GM21423 (cell line): ENCODE measurements at regions not wholly inside any gene's neighbourhood (a gene's known extent, or its start where the extent isn't known, plus 50 kb on each side); places are given as distances from the start of the nearest gene placed in this dataset.

Experiments used
- ATAC-seq: cut with Tn5 transposase; IDR thresholded peaks from one replicate; pipeline ENCODE4 v1.9.1; 2021; ENCODE audit warnings: mild to moderate bottlenecking, moderate library complexity; ENCODE audit not compliant: unreplicated experiment

DNA sequence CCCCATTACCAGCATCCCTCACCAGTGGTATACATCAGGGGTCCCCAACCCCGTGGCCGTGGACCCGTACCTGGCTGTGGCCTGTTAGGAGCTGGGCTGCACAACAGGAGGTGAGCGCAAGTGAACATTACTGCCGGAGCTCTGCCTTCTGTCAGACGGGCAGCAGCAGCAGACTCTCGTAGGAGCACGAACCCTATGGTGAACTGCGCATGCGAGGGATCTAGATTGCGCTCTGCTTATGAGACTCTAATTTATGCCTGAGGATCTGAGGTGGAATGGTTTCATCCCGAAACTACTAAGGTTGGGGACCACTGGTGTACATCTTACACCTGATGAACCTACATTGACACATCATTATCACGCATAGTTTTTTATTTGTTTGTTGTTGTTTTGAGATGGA lies 52.8 kb upstream of the DHX15 start:
- no peak for ATAC-seq

DNA sequence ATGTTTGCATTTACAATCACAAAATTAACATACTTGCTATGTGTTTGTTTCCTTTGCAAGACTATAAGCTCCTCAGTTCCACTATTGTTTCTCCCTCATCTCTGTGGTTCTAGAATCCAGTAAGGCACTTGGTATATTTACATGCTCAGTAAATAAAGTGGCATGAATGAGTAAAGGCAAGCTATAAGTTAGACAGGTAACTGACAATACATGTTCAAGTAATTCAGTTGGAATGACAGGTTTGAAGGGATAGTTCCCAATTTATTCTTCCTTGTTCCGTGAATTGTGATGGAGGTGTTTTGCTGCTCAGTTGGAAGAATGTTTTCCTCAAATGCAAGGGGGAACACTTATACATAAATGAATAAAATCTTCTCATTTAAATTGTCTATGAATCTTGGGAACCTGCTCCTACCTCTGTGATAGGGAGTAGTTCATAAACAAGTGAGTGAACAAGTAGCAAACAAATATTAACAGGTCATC lies 54.1 kb upstream of the DHX15 start:
- ATAC-seq: no peak

DNA sequence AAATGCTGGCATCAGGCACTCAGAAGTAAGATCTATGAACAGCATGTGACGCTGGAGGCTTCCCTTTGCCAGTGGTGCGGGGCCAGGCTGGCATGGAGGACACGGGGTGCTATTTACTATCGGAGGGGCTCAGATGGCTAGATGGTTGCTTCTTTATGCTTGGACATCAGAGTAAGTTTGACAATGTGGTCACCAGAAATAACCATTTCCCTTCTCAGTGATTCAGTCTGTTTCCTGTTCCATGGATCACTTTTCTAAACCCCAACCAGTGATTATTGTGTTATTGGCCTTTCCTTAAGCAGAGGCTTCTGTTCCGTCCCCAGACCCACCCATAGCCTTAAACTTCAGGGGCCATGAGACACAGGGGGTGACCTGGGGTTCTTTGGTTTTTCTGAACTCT lies 55.4 kb upstream of the DHX15 start:
- ATAC-seq: no peak

DNA sequence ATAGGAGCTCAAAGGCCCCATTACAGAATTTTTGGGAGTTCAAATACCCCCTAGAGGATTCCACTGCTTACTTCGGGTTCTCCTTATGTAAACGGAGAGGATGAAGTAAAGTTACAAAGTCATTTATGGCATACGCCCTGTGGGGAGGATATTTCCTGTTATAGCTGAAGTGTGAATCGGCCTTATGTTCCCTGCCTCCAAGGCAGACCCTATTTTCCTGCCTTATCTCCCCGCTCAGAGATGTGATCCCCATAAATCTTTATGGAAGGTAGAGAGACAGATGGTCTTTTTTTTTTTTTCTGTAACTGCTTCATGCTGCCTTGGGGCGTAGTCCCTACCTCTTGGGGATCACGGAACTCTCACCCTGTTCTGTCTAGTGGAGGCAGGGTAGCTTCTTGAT lies 56.0 kb upstream of the DHX15 start:
- ATAC-seq: no peak

DNA sequence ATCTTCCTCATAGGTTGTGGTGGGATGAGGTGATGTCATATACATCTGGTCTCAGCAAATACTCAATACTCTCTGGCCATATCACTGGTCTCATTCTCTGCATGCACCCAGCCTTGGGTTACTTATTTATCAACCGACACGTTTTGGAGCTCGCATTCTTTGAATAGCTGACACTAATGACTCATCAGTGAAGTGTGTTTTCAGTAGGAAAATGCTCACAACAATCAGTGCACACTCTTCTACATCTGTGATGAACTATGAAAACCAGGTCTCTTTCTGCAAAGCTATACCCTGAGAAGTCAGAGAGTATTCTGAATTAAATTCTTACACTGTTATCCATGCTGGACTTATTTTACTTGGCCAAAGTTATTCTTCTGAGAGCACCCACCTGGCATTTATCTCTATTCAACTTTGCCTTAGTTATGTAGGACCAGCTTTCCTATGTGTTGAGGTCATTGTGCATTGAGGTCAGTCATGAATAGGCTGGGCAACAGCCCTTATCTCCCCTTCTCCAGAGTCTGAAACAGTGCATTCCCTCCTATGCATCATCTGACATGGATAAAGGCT lies 58.7 kb upstream of the DHX15 start:
- ATAC-seq: no peak

DNA sequence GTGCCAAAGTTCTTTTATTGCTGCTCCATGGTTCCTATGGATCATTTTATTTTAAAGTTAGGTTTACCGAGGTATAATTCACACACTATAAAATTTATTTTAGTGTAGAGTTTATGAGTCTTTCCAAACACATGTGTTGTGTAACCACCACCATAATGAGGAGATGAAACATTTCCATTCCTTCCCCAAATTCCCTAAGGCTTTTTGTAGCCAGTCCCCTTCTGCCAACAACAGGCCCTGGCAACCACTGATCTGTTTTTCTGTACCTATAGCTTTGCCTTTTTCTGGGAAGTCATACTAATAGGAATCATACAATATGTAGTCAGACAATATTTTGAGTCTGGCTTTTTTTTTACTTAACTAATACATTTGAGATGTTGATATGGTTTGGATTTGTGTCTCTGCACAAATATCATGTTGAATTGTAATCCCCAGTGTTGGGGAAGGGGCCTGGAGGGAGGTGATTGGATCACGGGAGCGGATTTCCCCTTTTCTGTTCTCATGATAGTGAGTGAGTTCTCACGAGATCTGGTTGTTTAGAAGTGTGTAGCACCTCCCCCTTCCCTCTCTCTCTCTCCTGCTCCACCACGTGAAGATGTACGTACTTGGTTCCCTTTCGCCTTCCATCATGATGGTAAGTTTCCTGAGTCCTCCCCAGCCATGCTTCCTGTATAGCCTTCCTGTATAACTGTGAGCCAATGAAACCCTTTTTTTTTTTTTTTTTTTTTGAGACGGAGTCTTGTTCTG lies 59.6 kb upstream of the DHX15 start:
- no peak for ATAC-seq

DNA sequence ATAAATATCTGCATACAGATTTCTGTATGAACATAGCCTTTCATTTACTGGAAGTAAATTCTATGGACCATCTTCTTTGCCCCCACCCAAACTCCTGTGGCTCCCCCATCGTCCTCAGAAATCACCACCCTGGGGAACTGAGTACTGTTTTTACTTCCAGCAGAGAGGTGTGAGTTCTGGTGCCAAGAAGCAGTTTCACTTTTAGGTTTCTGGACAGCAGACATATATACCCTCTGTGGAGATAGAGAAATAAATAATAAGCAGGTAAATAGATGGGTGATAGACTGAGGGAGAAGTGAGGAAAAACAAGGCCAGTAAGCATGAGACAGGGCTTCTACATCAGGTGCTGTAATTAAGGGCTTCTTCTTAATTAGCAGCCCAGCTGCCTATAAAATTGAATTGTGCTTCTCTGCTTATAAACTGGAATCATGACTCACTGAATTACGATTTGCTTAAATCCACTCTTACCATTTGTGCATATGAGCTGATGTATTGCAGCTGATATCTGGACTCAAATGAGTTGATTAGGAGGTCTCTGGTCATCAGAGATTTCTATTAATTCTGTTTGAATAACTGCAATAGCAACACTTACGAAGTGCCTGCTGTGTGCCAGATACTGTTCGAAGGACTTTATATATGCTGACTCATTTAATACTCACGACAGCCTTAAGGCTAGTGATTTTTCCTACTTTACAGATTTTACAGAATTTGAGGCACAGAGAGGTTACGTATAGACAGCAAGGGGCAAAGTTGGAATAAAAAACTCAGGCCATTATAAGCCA lies 60.8 kb upstream of the DHX15 start:
- no peak for ATAC-seq

DNA sequence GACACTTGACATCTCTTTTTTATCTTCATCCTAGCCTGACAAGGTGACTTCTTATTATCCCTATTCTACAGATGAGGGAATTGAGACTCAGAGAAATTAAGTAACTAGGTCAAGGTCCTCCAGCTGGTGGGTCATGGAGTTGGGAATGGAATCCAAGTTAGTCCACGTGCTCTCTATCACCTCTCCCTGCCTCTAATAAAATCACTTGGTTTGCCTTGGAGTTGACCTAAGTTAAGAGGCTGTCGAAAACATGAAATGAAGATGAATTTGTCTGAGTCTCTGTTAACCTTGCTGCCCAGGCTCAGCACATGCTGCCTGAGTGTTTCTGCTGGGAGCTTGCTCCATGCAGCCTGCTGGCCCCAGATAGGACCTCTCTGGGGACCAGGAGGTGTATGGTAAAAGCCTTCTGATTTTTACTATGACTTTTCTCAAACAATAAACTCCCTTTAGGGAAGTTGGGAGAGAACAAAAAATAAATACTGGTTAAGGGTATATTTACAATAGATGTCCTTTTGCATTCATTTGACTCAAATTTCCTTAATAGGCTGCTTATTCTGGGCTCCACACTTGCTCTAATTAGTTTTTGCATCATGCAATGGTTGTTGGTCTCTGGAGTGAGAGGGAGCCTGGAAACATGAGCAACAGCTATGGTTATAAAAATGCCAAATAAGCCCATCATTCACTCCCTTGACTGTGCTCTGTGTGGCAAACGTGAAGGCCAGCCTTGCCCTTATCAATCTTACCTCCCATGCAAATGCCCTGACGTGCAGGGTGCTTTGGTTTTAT lies 61.6 kb upstream of the DHX15 start:
- ATAC-seq: no peak

DNA sequence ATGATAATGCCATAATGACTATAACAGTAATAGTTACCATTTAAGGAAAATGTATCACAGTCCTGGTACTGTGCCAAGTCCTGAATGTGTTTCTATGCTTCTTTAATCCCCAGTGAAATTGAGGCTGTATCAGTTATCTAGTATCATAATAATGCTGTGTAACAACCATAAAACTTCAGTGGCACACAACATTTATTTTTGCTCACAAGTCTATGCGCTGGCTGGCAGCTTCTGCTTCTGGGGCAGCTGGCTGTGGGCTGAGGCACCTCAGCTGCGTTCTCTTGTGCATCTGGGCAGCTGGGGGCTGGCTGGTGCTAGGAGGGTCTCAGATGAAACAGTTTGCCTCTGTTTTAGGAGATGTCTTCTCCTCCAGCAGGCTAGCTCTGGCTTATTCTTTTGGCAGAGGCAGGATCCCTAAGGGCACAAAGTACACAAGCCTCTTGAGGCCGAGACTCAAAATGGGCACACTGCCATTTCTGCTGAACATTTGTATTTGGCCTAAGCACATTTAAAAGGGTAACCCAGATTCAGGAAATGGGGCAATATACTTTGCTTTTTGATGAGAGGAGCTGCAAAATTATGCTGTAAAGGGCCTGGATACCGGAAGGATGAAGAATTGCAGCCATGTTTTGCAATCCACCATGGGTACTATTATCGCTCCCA lies 62.6 kb upstream of the DHX15 start:
- ATAC-seq: no peak

DNA sequence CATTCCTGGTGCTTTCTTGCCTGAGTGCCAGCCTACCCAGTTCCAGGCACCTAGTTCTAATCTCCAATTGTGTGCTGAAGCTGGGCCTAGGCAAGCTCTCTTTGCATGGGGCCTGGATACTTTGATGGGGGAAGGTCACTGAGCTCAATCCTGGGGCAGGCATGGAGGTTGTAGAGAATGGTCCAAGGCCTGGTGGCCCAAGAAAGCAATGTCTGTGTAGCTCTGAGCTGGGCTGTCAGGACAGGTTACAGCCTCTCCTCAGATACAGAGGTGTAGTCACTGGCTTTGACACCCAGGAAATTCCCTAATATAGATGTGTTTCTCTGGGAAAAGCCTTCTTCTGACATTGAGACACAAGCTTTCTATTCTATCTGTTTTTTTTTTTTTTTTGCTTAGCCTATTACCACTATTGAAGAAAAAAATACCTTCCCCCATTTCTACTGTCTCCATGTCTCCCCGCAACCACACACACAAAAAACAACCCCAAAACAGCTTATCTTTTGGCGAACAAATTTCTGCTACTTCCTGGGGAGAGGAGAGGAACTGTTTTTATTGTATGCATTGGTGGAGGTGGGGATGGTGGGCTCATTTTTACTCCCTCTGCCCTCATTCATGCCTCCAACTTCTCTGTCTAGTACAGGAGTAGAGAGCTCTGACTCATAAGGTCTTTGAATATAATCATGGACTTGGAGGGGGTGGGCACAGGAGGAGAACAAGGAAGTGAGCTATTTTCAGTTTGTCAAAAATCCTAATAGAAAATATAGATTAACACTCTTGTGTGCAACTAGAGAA lies 66.7 kb upstream of the DHX15 start:
- no peak for ATAC-seq

DNA sequence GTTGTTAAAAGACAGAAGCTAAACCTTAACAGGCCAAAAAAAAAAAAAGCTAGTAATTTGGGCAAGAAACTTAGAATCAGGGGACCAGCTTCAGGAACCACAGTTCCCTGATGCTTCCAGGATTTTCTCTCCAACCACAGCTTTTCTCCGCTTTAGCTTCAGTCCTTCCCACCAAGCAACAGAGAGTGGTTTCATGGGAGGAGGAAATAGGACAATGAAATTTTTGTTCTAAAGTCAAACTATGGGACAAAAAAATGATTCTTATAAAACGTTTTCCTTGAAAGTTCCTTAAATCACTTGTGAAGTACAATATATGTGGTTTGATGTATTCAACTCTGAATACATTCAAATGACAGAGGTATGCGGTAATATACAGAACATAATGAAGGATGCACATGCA lies 71.0 kb upstream of the DHX15 start:
- ATAC-seq: no peak

DNA sequence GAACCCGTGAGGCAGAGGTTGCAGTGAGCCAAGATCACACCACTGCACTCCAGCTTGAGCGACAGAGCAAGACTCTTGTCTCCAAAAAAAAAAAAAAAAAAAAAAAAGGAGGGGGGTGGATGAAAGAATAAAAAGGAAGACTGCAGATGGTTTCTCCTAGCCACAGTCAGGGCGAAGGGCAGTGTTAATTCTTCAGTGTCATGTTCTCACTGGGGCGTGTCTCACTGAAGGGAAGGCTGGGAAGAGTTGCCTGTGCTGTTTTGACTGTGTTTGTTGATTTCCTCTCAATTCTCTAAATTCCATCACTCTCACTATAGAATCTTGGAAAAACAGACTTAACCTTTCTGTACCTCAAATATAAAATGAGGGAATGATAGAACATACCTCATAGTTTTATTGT lies 71.6 kb upstream of the DHX15 start:
- no peak for ATAC-seq

DNA sequence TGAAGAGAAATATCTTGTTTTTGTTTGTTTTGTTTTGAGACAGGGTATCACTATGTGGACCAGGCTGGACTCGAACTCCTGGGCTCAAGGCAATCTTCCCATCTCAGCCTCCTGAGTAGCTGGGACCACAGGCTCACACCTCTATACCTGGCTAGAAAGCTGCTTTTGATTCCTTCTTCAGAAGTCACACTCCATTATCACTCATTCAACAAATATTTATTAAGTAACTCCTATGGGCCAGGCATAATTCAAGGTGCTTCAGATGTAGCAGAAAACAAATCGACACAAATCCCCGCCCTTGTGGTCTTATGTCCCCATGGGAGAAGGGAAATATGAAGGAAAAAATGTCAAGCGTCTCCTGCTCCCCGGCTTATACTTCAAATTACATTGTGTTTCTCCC lies 72.6 kb upstream of the DHX15 start:
- no peak for ATAC-seq

DNA sequence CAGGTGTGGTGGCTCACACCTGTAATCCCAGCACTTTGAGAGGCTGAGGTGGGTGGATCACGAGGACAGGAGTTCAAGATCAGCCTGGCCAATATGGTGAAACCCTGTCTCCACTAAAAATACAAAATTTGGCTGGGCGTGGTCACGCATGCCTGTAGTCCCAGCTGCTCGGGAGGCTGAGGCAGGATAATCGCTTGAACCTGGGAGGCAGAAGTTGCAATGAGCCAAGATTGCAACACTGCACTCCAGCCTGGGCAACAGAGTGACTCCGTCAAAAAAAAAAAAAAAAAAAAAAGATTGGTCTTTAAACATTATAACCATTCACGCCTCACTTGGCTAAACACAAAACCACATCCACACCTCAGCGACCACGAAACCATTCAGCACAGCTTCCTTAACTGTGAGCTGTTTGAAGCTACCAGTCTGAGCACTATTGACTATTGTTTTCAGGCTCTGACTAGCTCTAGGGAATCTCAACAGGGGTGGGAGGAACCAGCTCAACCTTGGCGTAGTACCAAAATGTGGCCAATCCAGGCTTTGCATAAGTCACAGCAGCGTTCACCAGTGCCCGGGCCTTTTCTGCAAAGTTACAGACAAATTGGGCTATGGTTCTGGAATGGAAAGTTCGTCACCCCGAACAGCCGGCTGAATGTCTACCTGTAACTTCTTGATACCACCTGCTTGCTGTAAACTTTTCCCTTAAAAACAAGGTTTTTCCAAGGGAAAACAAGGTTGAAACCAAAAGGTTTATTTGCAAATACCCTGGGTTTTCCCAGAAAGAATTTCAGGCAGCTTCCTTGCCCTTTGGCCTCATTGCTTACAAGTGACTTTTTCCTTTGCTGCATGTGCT lies 73.6 kb upstream of the DHX15 start:
- peak; percentile 98 for ATAC-seq

DNA sequence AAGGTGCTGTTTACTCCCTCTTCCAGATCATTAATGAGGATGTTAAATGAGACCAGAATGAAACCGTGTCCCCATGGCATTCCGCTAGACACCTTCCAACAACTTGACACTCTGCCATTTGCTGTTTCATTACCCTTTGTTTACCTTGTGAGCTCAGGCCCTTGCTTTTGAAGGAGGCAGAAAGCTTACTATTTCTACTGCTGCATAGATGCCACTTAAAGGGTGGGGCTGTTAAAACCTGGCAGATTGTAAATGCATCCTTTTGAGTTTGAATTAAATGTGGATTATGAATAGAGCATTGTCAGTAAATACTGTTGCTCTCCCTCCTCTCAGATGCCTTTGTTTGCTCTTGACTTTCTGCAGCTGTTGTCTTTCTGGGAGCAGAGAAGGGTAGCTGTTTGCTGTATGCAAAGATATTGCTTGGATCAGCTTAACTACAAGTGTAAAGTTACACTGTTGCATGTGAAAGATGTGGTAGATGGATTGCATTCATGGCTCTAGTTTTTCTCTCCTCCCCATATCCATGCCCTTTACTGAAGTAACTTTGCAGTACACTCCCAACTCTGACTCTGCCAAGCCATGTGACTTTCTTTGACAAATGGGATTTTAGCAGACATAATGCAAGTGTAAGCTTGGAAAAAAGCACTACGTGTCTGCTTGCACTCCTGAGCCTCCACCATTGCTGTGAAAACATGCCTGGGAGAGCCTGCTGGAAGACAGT lies 75.0 kb upstream of the DHX15 start:
- no peak for ATAC-seq

DNA sequence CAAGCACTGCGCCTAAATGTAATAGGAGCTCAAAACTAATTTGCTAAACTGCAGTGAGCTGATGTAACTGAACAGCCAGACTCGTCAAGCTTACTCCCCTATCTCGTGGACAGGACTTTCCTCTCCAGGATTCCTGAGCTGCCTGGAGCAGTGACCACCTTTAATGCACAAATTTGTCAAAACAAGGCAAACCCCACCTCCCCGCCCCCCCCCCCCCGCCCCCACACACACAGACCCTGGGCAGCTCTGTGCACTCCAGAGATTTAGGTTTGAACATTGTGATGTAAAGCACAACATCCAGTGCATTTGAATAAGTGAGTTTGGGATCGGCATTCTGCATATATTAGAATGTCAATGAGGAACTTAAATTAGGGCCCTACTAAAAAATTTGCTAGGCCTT lies 77.7 kb upstream of the DHX15 start:
- no peak for ATAC-seq

DNA sequence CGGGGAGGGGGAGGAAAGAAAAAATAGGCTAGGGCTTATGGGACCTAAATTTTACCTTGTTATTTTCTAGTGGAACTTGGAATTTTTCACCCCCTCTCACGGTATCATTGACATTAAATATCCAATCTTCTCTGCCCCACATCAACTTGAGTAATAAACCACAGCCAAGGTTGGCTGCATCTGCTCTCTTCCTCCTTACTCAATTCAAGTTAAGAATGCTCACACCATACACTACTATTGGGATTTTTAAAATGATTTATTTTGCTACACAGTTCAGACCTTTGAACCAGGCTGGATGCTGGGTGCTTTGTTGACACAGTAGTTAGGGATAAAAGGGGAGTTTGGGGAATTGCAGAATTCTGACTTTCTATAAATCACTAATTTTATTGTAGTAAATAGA lies 78.2 kb upstream of the DHX15 start:
- ATAC-seq: no peak

DNA sequence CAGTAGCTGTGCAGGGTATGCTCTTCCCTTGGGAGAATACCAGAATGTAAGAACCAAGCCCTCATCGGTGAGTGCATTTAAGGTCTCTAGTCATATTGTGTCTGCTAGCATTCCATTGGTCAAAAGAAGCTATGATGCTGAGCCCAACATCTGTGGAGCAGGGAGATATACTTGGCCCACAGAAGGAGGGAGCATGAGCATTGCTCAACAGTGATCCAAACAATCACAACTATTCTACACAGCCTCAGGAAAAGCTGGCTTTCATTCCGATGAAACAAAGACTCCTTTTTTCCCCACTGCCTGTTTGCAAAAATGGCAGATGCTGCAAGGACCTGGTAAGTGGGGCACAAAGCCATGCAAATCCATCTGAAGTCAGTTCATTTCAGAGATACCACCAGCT lies 80.6 kb upstream of the DHX15 start:
- ATAC-seq: no peak
